ENCODE measurements at regions not wholly inside any gene's neighbourhood (a gene's known extent, or its start where the extent isn't known, plus 50 kb on each side); places are given as distances from the start of the nearest gene placed in this dataset.

DNA sequence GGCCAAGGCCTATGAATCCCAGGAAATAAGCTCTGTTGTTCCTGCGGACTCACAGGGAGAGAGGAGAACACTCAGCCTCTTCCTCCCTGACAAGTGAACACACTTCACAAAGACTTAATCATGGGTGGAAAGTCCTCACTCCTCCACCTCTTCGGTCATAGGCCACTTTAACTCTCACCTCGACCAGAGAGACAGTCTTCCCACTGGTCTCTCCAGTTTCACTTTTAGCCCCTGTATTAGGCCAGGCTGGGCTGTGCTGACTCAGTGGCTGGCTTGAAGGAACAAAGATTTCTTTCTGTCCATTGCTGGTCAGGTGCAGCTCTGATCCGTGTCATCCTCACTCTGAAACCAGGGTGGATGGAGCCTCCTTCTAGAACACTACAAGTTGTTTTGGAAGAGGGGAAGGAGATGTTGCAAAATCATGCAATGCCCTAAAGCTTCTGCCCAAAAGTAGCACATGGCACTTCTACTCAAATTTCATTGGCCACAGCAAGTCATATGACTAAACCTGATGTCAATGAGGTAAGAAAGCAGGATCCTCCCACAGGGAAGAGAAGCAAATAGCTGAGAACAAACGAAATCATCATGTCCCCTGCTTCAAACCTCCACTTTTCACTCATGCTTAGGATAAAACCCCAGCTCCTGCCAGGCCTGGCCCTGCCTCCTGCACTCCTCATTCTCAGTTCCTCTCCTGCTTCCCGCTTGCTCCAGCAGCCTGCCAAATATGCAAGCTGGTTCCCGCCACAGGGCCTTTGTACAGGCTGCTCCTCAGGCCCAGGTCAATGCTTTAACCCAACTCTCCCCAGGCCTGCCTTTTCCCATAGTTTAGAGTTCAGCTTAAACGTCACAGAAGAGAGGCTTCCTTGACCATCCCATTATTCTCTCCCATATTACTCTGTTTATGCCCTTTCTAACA lies 150.5 kb upstream of the RUNX3 start:
- no peak for DNase-seq (ENCODE audit: low read depth in 2 of 2)

- DNase-seq (ENCODE audit: low read depth in 2 of 2): no peak
These were observed 149.0 kb upstream of the RUNX3 start for GRCh38 chr1:25079048-25079447.

GRCh38 chr1:25074351-25075227 lies 144.5 kb upstream of the RUNX3 start:
- DNase-seq (ENCODE audit: low read depth in 2 of 2): no peak

GRCh38 chr1:25073640-25074270 lies 143.7 kb upstream of the RUNX3 start:
- no peak for DNase-seq (ENCODE audit: low read depth in 2 of 2)

DNA sequence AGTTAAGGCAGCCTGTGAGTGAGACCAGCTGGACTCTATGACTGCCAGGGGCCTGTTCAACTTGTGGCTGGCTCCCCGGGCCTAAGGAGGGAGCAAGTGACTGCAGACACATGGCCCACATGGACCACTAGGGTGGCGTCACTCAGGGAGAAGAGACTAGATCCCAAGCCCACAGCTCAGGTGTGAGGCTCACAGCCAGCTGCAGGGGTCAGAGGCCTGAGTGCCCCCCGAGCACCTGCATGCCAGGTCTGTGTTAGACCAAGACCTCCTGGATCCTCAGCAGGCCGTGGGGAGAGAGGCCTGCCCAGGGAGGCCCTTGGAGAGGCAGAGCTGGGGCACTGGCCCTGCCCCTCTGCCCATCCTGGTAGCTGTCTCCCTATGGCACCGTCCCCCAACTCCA lies 142.4 kb upstream of the RUNX3 start:
- no peak for DNase-seq (ENCODE audit: low read depth in 2 of 2)

DNA sequence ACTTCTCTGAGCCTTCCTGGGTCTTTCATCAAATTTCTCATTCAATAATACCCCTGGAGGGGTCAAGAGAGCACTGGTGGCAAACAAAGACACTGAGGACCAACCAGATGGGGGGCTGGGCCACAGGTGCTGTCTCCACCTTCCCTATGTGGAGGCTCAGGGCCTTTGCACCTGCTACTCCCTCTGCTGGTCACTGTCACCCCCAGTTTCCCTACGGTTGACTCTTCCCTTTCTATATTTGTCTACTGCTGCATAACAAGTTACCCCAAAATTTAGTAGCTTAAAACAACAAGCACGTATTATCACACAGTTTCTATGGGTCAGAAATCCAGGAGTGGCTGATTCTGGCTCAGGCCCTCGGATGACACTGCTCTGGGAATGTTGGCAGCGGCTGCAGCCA lies 138.8 kb upstream of the RUNX3 start:
- no peak for DNase-seq (ENCODE audit: low read depth in 2 of 2)

DNA sequence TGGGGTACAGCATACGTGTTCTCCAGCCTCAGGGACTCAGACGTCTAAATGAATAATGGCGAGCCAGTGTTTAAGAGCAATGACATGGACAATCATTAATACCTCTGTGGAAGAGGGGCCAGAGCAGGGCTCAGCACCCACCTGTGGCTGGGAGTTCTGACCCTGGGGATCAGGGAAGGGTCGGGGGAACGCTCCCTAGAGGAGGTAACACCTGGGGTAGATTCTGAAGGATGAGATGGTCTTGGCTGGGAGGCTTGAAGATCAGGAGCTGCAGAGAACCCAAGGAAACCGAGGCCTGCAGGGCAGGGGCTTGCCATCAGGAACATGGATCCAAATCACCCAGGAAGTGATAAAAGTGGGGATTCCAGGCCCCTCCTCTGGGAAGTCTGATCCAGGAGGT lies 138.2 kb upstream of the RUNX3 start:
- no peak for DNase-seq (ENCODE audit: low read depth in 2 of 2)

GRCh38 chr1:25067518-25068251 lies 137.6 kb upstream of the RUNX3 start:
- no peak for DNase-seq (ENCODE audit: low read depth in 2 of 2)

DNA sequence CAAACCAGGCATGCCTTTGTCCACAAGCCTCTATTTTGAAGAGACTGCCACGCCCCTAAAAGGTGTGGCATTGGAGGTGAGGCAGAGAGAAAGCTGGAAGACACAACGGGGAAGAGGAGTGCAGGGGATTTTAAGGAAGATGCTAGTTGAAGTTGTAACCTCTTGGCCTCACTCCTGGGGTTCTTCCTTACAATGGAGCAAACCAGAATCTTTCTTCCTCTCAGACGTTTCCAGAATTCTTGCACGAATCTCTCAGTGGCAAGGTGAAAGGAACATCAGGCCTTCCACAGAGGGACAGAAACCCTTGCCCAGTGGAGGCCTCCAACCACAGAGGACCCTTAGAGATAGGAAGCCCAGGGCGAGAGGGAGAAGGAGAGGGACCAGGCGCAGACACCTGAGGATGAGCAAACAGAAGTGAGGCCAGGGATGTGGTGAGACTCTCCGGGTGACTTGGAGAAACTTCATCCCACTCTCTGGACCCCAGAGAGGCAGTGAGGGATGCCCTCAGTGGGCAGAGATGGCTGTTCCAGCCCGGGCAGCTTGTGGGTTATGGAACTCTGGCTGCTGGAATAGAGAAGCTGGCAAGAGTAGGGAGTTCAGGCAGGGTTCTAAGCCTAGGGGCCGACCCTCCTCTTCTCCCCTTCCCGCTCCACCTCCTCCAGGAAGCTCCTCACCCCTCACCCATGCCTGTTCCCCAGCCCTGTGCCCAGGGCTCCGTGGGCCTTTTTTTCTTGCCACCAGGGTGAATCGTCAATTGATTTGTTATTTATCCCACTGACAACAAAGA lies 136.8 kb upstream of the RUNX3 start:
- no peak for DNase-seq (ENCODE audit: low read depth in 2 of 2)

DNA sequence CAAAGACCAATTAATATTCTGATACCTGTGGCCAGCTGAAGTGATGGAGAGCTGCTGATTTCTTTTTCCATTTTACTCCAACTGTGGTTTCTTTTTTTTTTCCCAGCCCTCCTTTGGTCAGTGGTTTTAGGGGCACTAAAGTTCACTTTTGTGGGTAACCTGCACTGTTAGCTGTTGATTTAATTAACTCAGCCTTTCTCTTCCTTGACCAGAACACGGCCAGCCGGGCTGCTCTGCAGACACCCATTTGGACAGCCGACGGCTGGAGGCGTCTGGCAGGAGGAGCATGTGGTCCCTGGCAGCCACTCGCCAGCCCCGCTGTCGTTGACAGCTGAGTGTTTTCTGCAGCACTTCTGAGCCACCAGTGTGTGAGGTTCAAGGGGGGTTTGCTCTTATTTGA lies 136.2 kb upstream of the RUNX3 start:
- DNase-seq (ENCODE audit: low read depth in 2 of 2): no peak

DNA sequence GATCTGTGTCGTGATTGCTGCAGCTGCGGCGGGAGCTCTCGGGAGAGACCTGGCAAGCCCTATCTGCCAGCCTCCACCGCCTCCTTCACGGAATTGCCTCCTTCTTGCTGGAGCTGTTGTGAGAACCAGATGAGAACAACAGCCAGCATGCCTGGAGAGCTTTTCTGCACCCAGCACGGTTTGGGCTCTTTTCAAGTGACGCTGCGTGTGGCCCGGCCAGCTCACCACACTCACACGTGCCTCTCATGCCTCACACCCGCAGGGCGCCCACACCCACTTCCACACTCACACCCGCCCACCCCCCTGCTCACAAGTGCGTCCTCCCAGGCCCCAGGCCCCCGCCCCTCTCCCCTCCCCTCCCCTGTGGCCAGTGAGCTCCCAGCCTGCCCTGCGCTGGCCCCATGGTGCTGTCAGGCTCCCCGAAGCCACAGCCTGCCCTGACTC lies 135.7 kb upstream of the RUNX3 start:
- DNase-seq (ENCODE audit: low read depth in 2 of 2): no peak

- no peak for DNase-seq (ENCODE audit: low read depth in 2 of 2)
These were observed 135.2 kb upstream of the RUNX3 start for GRCh38 chr1:25065321-25065721.

- DNase-seq (ENCODE audit: low read depth in 2 of 2): no peak
These were observed 134.6 kb upstream of the RUNX3 start for GRCh38 chr1:25064465-25065240.

DNA sequence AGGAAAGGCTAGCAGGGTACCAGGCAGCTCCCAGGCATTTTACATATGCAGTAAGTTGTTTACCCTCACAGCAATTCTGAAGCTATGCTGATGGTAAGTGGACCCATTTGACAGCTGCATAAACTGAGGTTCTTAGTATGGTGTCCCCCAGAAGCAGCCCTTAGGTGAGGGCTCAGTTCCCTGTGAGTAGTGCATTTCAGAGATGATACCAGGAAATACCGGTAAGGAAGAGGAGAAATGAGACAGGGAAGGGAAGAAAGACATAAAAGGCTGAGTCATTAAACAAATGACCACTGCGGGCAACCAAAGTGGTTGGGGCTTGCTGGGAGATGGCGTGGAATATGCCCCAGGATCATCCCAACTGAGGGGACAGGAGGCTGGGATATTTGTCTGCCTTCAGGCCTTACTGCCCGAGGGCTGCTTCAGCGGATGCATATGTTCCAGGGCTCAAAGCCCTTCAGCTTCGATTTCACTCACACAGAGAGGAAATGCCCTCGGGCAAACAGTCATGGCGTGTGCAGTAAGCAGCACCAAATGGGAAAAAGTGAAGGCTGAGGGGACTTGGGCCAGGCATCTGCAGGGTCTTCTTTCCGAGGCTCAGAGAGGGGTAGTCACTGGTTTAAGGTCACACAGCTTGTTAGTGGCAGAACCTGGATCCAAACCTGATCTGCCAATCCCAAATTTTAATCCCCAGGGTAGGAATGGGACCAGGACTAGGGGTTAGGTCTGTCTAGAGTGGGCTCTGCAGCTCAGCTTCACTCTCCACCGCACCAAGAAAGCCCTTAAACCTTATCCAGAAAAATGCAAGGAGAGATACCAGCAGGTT lies 133.7 kb upstream of the RUNX3 start:
- DNase-seq (ENCODE audit: low read depth in 2 of 2): no peak

- DNase-seq (ENCODE audit: low read depth in 2 of 2): no peak
These were observed 132.7 kb upstream of the RUNX3 start for GRCh38 chr1:25062621-25063255.

DNA sequence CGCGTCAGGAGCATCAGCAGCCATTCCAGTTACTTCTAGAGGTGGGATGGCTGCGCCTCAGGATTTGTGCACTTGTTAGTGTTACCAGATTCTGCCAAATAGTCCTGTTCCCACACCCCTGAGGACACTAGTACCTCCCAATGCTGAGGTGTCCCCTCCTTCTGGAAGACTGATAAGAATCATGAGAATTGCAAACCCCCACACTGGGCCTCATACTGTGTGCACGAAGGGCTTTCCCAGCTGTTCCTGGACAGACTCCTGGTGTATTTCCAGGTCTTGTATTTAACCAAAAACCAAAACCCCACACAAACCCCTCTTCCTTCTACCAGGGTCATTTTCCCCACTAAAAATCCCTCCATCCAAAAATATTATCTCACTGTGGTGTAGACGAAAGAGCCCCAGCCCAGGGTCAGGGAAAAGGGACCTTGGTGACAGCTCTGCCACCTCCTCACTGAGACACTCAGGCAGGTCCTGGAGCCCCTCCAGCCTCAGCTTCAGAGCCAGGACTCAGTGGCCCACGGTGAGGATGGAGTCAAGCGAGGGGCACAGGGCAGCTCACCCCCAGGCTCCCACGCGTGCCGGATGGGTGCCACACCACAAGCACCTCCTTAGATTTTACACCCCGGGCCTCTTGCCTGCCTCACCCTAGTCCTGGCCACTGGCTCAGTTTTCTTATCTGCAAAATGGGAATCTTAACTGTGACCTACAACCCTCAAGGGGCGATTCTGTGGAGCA lies 131.4 kb upstream of the RUNX3 start:
- no peak for DNase-seq (ENCODE audit: low read depth in 2 of 2)

- no peak for DNase-seq (ENCODE audit: low read depth in 2 of 2)
These were observed 127.1 kb upstream of the RUNX3 start for GRCh38 chr1:25057188-25057587.

GRCh38 chr1:25056536-25056935 lies 126.5 kb upstream of the RUNX3 start:
- no peak for DNase-seq (ENCODE audit: low read depth in 2 of 2)
